ENCODE measurements at regions not wholly inside any gene's neighbourhood (a gene's known extent, or its start where the extent isn't known, plus 50 kb on each side); places are given as distances from the start of the nearest gene placed in this dataset.

- Histone ChIP-seq H3K4me1 (ENCODE audit: insufficient read depth, low read length) (peaks cover 6% of the 10 kb centered on the region; the same call in 1 of the 2 replicates), H4K20me1 (ENCODE audit: insufficient read depth, low read length) (no peaks in the 10 kb centered on the region), H3K4me2 (ENCODE audit: low read depth, low read length) (no peak overlapping the region), H3K27ac (ENCODE audit: extremely low read length, insufficient read depth, low read length) (no peak overlapping the region), H3K4me3 (replicated peaks in 1 of 3; ENCODE audit: insufficient read depth in 1 of 3, low read depth in 2 of 3, low read length in 3 of 3) (no peak overlapping the region), H3K9ac (ENCODE audit: insufficient read depth, low read depth, low read length) (no peak overlapping the region), H3K79me2 (ENCODE audit: insufficient read depth, low read length) (no peaks in the 10 kb centered on the region), H3K36me3 (replicated peaks in 1 of 2; ENCODE audit: control insufficient read depth in 1 of 2, insufficient read depth in 2 of 2, low read length in 2 of 2) (no peaks in the 10 kb centered on the region), H3K27me3 (ENCODE audit: control insufficient read depth in 1 of 2, insufficient read depth in 2 of 2, low read length in 2 of 2) (peaks cover 0 to 8% of the 10 kb centered on the region in 2 experiments; a peak in 3 of 5 replicates), H3K9me3 (ENCODE audit: low read length) (no peaks in the 10 kb centered on the region), H2AFZ (ENCODE audit: low read length) (no peak overlapping the region)
- ChIA-PET POLR2A (no interaction called here), CTCF (ENCODE audit: low intra/inter-chr PET ratio, low total read pairs) (no interaction called here)
- intact Hi-C loops (cut with micrococcal nuclease; ENCODE audit: unreplicated experiment) (no loop called here), in situ Hi-C loops (cut with HindIII; ENCODE audit: extremely low pct_ligation_motif_present, low pct_unique_long_range_greater_than_20kb) (no loop called here)
- ATAC-seq (no peak), DNase-seq (ENCODE audit: low spot score) (no peak), FAIRE-seq (no peak)
- WGBS (ENCODE audit: low lambda C conversion rate): 30% methylated on average over 2 of the region's 2 CpGs
- TF ChIP-seq TOE1 (CRISPR knock-in tag; IDR thresholded peaks at IDR 0.05) (no peak), KDM2A (CRISPR knock-in tag; IDR thresholded peaks at IDR 0.05; ENCODE audit: borderline replicate concordance, low read depth) (no peak), RNF2 (conservative IDR thresholded peaks at IDR 0.05; ENCODE audit: low read depth) (no peak), NFYC (CRISPR knock-in tag; IDR thresholded peaks at IDR 0.05) (no peak), ELF1 (CRISPR knock-in tag; IDR thresholded peaks at IDR 0.05) (no peak)
- TF ChIP-seq, protein P1, sequence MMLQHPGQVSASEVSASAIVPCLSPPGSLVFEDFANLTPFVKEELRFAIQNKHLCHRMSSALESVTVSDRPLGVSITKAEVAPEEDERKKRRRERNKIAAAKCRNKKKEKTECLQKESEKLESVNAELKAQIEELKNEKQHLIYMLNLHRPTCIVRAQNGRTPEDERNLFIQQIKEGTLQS (CRISPR knock-in tag; IDR thresholded peaks at IDR 0.05): no peak
- no TSS peak for BruUV-seq (replicated peaks)
Observed at GRCh38 chr12:24232531-24232930, 283.1 kb upstream of the SOX5 start.

GRCh38 chr12:24231298-24231697, 281.8 kb upstream of the SOX5 start:
- POLR2A ChIA-PET: no interaction called here
- in situ Hi-C loops (cut with HindIII; ENCODE audit: extremely low pct_ligation_motif_present, low pct_unique_long_range_greater_than_20kb) (no loop called here), intact Hi-C loops (cut with micrococcal nuclease; ENCODE audit: unreplicated experiment) (no loop called here)
- no peak overlapping the region for H3K4me3 ChIP-seq (replicated peaks in 1 of 3; ENCODE audit: insufficient read depth in 1 of 3, low read depth in 2 of 3, low read length in 3 of 3)
- H3K4me2 ChIP-seq (ENCODE audit: low read depth, low read length): no peak overlapping the region
- ATAC-seq (no peak), FAIRE-seq (no peak), DNase-seq (ENCODE audit: low spot score) (no peak)
- no peak overlapping the region for H3K9ac ChIP-seq (ENCODE audit: insufficient read depth, low read depth, low read length)
- H3K27me3 ChIP-seq (ENCODE audit: control insufficient read depth in 1 of 2, insufficient read depth in 2 of 2, low read length in 2 of 2): peaks cover 0 to 8% of the 10 kb centered on the region in 2 experiments; a peak in 3 of 5 replicates
- H3K36me3 ChIP-seq (replicated peaks in 1 of 2; ENCODE audit: control insufficient read depth in 1 of 2, insufficient read depth in 2 of 2, low read length in 2 of 2): no peaks in the 10 kb centered on the region
- no TSS peak for BruUV-seq (replicated peaks)
- H4K20me1 ChIP-seq (ENCODE audit: insufficient read depth, low read length): no peaks in the 10 kb centered on the region
- no peak overlapping the region for H2AFZ ChIP-seq (ENCODE audit: low read length)
- no peak overlapping the region for H3K27ac ChIP-seq (ENCODE audit: extremely low read length, insufficient read depth, low read length)
- no peaks in the 10 kb centered on the region for H3K9me3 ChIP-seq (ENCODE audit: low read length)
- CTCF ChIA-PET (ENCODE audit: low intra/inter-chr PET ratio, low total read pairs): no interaction called here
- H3K4me1 ChIP-seq (ENCODE audit: insufficient read depth, low read length): peaks cover 6% of the 10 kb centered on the region; the same call in 1 of the 2 replicates
- H3K79me2 ChIP-seq (ENCODE audit: insufficient read depth, low read length): no peaks in the 10 kb centered on the region
- WGBS (ENCODE audit: low lambda C conversion rate): 43% methylated on average over 5 of the region's 5 CpGs
- no peak for TF ChIP-seq TSC22D2 (CRISPR knock-in tag; IDR thresholded peaks at IDR 0.05; ENCODE audit: borderline replicate concordance)
- TF ChIP-seq, protein P2, sequence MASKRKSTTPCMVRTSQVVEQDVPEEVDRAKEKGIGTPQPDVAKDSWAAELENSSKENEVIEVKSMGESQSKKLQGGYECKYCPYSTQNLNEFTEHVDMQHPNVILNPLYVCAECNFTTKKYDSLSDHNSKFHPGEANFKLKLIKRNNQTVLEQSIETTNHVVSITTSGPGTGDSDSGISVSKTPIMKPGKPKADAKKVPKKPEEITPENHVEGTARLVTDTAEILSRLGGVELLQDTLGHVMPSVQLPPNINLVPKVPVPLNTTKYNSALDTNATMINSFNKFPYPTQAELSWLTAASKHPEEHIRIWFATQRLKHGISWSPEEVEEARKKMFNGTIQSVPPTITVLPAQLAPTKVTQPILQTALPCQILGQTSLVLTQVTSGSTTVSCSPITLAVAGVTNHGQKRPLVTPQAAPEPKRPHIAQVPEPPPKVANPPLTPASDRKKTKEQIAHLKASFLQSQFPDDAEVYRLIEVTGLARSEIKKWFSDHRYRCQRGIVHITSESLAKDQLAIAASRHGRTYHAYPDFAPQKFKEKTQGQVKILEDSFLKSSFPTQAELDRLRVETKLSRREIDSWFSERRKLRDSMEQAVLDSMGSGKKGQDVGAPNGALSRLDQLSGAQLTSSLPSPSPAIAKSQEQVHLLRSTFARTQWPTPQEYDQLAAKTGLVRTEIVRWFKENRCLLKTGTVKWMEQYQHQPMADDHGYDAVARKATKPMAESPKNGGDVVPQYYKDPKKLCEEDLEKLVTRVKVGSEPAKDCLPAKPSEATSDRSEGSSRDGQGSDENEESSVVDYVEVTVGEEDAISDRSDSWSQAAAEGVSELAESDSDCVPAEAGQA (IDR thresholded peaks at IDR 0.05; ENCODE audit: low read depth): no peak
- TF ChIP-seq, protein P2 (CRISPR knock-in tag; IDR thresholded peaks at IDR 0.05; ENCODE audit: borderline replicate concordance): no peak
- TF ChIP-seq, protein P3, sequence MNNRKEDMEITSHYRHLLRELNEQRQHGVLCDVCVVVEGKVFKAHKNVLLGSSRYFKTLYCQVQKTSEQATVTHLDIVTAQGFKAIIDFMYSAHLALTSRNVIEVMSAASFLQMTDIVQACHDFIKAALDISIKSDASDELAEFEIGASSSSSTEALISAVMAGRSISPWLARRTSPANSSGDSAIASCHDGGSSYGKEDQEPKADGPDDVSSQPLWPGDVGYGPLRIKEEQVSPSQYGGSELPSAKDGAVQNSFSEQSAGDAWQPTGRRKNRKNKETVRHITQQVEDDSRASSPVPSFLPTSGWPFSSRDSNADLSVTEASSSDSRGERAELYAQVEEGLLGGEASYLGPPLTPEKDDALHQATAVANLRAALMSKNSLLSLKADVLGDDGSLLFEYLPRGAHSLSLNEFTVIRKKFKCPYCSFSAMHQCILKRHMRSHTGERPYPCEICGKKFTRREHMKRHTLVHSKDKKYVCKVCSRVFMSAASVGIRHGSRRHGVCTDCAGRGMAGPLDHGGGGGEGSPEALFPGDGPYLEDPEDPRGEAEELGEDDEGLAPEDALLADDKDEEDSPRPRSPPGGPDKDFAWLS (CRISPR knock-in tag; IDR thresholded peaks at IDR 0.05; ENCODE audit: borderline replicate concordance): no peak
- no peak for TF ChIP-seq NFIC (IDR thresholded peaks at IDR 0.05; ENCODE audit: low read length)
- no peak for TF ChIP-seq ZNF205 (CRISPR knock-in tag; IDR thresholded peaks at IDR 0.05)
- TF ChIP-seq ZFP36L2 (CRISPR knock-in tag; IDR thresholded peaks at IDR 0.05): no peak

All from HepG2 (cell line).